ENCODE measurements at regions not wholly inside any gene's neighbourhood (a gene's known extent, or its start where the extent isn't known, plus 50 kb on each side); places are given as distances from the start of the nearest gene placed in this dataset.
"Not testable (repeated sequence)": the region's sequence is repeated elsewhere in the genome, so short reads cannot be mapped to it uniquely, and the experiment has no call there.

GRCh38 chr10:93222876-93223275 is 149.2 kb downstream of the CYP26A1 start:
- Histone ChIP-seq H3K36me3 (ENCODE audit: low read depth) (no peaks in the 10 kb centered on the region), H2AFZ (no peak overlapping the region), H3K4me3 (no peak overlapping the region), H3K27me3 (replicated peaks; ENCODE audit: insufficient read depth) (no peaks in the 10 kb centered on the region), H3K27ac (no peak overlapping the region), H3K4me1 (ENCODE audit: insufficient read depth) (no peaks in the 10 kb centered on the region), H4K20me1 (ENCODE audit: insufficient read depth) (no peaks in the 10 kb centered on the region), H3K9me3 (ENCODE audit: low read depth) (no peaks in the 10 kb centered on the region), H3K9ac (no peak overlapping the region), H3K79me2 (ENCODE audit: insufficient read depth) (no peaks in the 10 kb centered on the region), H3F3A (ENCODE audit: insufficient read depth) (no peaks in the 10 kb centered on the region), H3K4me2 (ENCODE audit: unreplicated experiment) (no peak overlapping the region), H3K9me2 (ENCODE audit: insufficient read depth) (no peaks in the 10 kb centered on the region)
- no peak for DNase-seq
- in situ Hi-C loops (cut with MboI) = no loop called here
- TF ChIP-seq EZH2phosphoT487 (IDR thresholded peaks at IDR 0.05; ENCODE audit: insufficient read depth, low read depth) (no peak), EZH2 (IDR thresholded peaks at IDR 0.05; ENCODE audit: insufficient read depth, poor library complexity, severe bottlenecking) (no peak)

DNA sequence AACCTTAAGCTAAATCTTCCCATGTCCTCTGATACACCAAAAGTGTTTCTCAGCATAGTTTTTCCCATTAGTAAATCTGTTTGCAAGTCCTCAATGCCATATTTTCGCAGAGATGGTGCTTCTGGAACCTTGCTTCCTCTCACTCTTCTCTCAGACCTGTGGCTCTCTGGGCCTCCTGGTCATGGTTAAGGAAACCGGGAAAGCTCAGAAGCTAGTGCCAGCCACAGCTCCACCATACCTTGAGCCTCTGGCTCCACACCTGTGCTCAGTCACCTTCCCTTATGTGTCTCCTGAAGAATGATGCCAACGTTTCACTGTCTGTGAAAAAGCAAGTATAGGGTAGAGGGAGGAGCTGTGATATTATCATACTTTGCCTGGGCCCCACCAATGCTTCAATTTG is 149.6 kb downstream of the CYP26A1 start:
- Histone ChIP-seq H3K9me2 (ENCODE audit: insufficient read depth) (no peaks in the 10 kb centered on the region), H3K79me2 (ENCODE audit: insufficient read depth) (no peaks in the 10 kb centered on the region), H2AFZ (no peak overlapping the region), H3K27ac (no peak overlapping the region), H3K36me3 (ENCODE audit: low read depth) (no peaks in the 10 kb centered on the region), H4K20me1 (ENCODE audit: insufficient read depth) (no peaks in the 10 kb centered on the region), H3K9ac (no peak overlapping the region), H3F3A (ENCODE audit: insufficient read depth) (no peaks in the 10 kb centered on the region), H3K4me2 (ENCODE audit: unreplicated experiment) (no peak overlapping the region), H3K9me3 (ENCODE audit: low read depth) (no peaks in the 10 kb centered on the region), H3K4me1 (ENCODE audit: insufficient read depth) (no peaks in the 10 kb centered on the region), H3K4me3 (no peak overlapping the region), H3K27me3 (replicated peaks; ENCODE audit: insufficient read depth) (no peaks in the 10 kb centered on the region)
- DNase-seq = no peak
- whole genome bisulfite sequencing, 2 experiments (ENCODE audit: low coverage in 1 of 2, low lambda C conversion rate in 2 of 2, missing lambda C conversion rate in 2 of 2) = 72 to 82% methylated on average over 3 of the region's 3 CpGs
- no peak for TF ChIP-seq EZH2 (IDR thresholded peaks at IDR 0.05; ENCODE audit: insufficient read depth, poor library complexity, severe bottlenecking)
- TF ChIP-seq EZH2phosphoT487 (IDR thresholded peaks at IDR 0.05; ENCODE audit: insufficient read depth, low read depth) = no peak
- in situ Hi-C loops (cut with MboI) = no loop called here

DNA sequence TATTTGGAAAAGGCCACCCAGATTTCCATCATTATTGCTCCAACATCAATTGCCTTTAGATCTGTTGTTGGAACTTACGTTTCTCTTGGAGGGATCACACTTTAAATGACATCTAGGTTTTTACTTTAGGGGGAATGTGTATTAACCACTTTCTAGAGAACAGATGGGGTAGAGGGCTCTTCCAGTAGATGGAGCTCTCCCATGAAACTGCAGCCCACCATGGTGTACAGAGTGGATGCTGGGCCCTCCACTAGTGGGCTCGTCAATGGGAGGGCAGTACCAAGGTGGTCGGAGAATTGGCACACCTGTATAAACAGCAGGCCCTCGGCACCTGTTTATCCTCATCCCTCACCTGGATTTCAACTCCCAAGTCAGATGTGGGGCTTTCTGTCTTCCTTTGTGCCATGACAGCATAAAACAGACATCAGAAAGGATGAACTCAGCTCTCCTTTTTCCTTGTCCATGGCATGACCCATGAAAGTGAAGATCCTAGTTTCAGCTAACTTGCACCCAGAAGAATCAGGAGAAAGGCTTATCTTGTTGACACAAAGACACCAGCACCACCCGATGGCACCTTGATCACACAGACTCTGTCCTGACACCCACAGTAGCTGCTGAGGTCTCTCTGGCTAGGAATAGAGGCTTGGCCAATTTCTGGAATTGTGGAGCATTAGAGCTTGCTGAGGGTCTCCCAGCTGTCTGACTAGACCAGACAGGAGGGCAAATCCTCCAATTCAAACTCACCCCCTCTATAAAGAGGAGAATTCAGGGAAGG is 150.5 kb downstream of the CYP26A1 start:
- WGBS, 2 experiments (ENCODE audit: low coverage in 1 of 2, low lambda C conversion rate in 2 of 2, missing lambda C conversion rate in 2 of 2) = 50 to 64% methylated on average over 5 of the region's 5 CpGs
- H3K4me1 ChIP-seq (ENCODE audit: insufficient read depth) = no peaks in the 10 kb centered on the region
- no peak overlapping the region for H3K9ac ChIP-seq
- in situ Hi-C loops (cut with MboI) = no loop called here
- no peak overlapping the region for H2AFZ ChIP-seq
- no peaks in the 10 kb centered on the region for H3K79me2 ChIP-seq (ENCODE audit: insufficient read depth)
- H3K4me2 ChIP-seq (ENCODE audit: unreplicated experiment) = no peak overlapping the region
- peak; percentile 4 for DNase-seq
- TF ChIP-seq EZH2 (IDR thresholded peaks at IDR 0.05; ENCODE audit: insufficient read depth, poor library complexity, severe bottlenecking) (no peak), EZH2phosphoT487 (IDR thresholded peaks at IDR 0.05; ENCODE audit: insufficient read depth, low read depth) (no peak)
- H3K9me3 ChIP-seq (ENCODE audit: low read depth) = no peaks in the 10 kb centered on the region
- no peaks in the 10 kb centered on the region for H3K9me2 ChIP-seq (ENCODE audit: insufficient read depth)
- H3K27me3 ChIP-seq (replicated peaks; ENCODE audit: insufficient read depth) = no peaks in the 10 kb centered on the region
- no peaks in the 10 kb centered on the region for H3K36me3 ChIP-seq (ENCODE audit: low read depth)
- no peak overlapping the region for H3K4me3 ChIP-seq
- H4K20me1 ChIP-seq (ENCODE audit: insufficient read depth) = no peaks in the 10 kb centered on the region
- H3K27ac ChIP-seq = no peak overlapping the region
- no peaks in the 10 kb centered on the region for H3F3A ChIP-seq (ENCODE audit: insufficient read depth)

GRCh38 chr10:93225938-93226337 is 152.2 kb downstream of the CYP26A1 start:
- H3K9me2 ChIP-seq (ENCODE audit: insufficient read depth) = no peaks in the 10 kb centered on the region
- in situ Hi-C loops (cut with MboI) = no loop called here
- H3K27me3 ChIP-seq (replicated peaks; ENCODE audit: insufficient read depth) = no peaks in the 10 kb centered on the region
- H3K4me3 ChIP-seq = no peak overlapping the region
- no peak overlapping the region for H3K9ac ChIP-seq
- no peak overlapping the region for H3K4me2 ChIP-seq (ENCODE audit: unreplicated experiment)
- H3K36me3 ChIP-seq (ENCODE audit: low read depth) = no peaks in the 10 kb centered on the region
- no peaks in the 10 kb centered on the region for H3K79me2 ChIP-seq (ENCODE audit: insufficient read depth)
- no peaks in the 10 kb centered on the region for H3K4me1 ChIP-seq (ENCODE audit: insufficient read depth)
- no peak overlapping the region for H3K27ac ChIP-seq
- DNase-seq = no peak
- H3F3A ChIP-seq (ENCODE audit: insufficient read depth) = no peaks in the 10 kb centered on the region
- WGBS, 2 experiments (ENCODE audit: low coverage in 1 of 2, low lambda C conversion rate in 2 of 2, missing lambda C conversion rate in 2 of 2) = 48 to 57% methylated on average over 6 of the region's 6 CpGs
- no peaks in the 10 kb centered on the region for H3K9me3 ChIP-seq (ENCODE audit: low read depth)
- TF ChIP-seq EZH2phosphoT487 (IDR thresholded peaks at IDR 0.05; ENCODE audit: insufficient read depth, low read depth) (no peak), EZH2 (IDR thresholded peaks at IDR 0.05; ENCODE audit: insufficient read depth, poor library complexity, severe bottlenecking) (no peak)
- H2AFZ ChIP-seq = no peak overlapping the region
- no peaks in the 10 kb centered on the region for H4K20me1 ChIP-seq (ENCODE audit: insufficient read depth)

- Histone ChIP-seq H3K27ac (no peak overlapping the region), H3K79me2 (ENCODE audit: insufficient read depth) (no peaks in the 10 kb centered on the region), H3K9me2 (ENCODE audit: insufficient read depth) (no peaks in the 10 kb centered on the region), H3K4me1 (ENCODE audit: insufficient read depth) (no peaks in the 10 kb centered on the region), H3F3A (ENCODE audit: insufficient read depth) (no peaks in the 10 kb centered on the region), H3K4me3 (no peak overlapping the region), H3K27me3 (replicated peaks; ENCODE audit: insufficient read depth) (no peaks in the 10 kb centered on the region), H4K20me1 (ENCODE audit: insufficient read depth) (no peaks in the 10 kb centered on the region), H3K4me2 (ENCODE audit: unreplicated experiment) (no peak overlapping the region), H3K36me3 (ENCODE audit: low read depth) (no peaks in the 10 kb centered on the region), H2AFZ (no peak overlapping the region), H3K9ac (no peak overlapping the region), H3K9me3 (ENCODE audit: low read depth) (no peaks in the 10 kb centered on the region)
- DNase-seq = no peak
- no peak for TF ChIP-seq EZH2 (IDR thresholded peaks at IDR 0.05; ENCODE audit: insufficient read depth, poor library complexity, severe bottlenecking)
- TF ChIP-seq EZH2phosphoT487 (IDR thresholded peaks at IDR 0.05; ENCODE audit: insufficient read depth, low read depth) = no peak
- 48 to 50% methylated on average over 2 of the region's 2 CpGs for WGBS, 2 experiments (ENCODE audit: low coverage in 1 of 2, low lambda C conversion rate in 2 of 2, missing lambda C conversion rate in 2 of 2)
- in situ Hi-C loops (cut with MboI) = no loop called here
Measured at GRCh38 chr10:93226619-93227018, 152.9 kb downstream of the CYP26A1 start.

DNA sequence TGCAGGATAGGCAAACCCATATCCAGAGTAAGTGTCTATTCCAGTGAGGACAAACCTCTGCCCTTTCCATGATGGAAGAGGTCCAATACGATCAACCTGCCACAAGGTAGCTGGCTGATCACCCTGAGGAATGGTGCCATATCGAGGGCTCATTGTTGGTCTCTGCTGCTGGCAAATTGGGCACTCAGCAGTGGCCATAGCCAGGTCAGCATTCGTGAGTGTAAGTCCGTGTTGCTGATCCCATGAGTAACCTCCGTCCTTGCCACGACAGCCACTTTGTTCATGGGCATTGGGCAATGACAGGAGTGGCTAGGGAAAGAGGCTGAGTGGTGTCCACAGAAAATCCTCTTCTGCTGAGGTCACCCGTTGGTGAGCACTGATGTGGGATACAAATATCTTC is 156.9 kb downstream of the CYP26A1 start:
- H3K27me3 ChIP-seq (replicated peaks; ENCODE audit: insufficient read depth); H3K9me3 ChIP-seq (ENCODE audit: low read depth); H3K9ac ChIP-seq; in situ Hi-C loops (cut with MboI); H3K9me2 ChIP-seq (ENCODE audit: insufficient read depth); H3K36me3 ChIP-seq (ENCODE audit: low read depth); H3K27ac ChIP-seq; H3F3A ChIP-seq (ENCODE audit: insufficient read depth); H3K4me1 ChIP-seq (ENCODE audit: insufficient read depth); H3K4me3 ChIP-seq; H2AFZ ChIP-seq; H4K20me1 ChIP-seq (ENCODE audit: insufficient read depth); H3K79me2 ChIP-seq (ENCODE audit: insufficient read depth); H3K4me2 ChIP-seq (ENCODE audit: unreplicated experiment); DNase-seq: not testable (repeated sequence)
- 64 to 66% methylated on average over 7 of the region's 7 CpGs for WGBS, 2 experiments (ENCODE audit: low coverage in 1 of 2, low lambda C conversion rate in 2 of 2, missing lambda C conversion rate in 2 of 2)

DNA sequence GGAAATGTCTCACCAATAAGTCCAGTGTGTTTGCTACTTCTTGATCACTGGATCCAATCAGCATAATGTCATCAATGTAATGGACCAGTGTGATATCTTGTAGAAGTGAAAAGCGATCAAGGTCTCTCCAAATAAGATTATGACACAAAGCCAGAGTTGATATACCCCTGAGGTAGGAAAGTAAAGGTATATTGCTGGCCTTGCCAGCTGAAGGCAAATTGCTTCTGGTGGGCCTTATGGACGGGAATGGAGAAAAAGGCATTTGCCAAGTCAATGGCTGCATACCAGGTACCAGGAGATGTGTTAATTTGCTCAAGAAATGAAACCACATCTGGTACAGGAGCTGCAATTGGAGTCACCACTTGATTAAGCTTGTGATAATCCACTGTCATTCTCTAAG is 158.5 kb downstream of the CYP26A1 start:
- H3K79me2 ChIP-seq (ENCODE audit: insufficient read depth); H3K4me3 ChIP-seq; H3K9me2 ChIP-seq (ENCODE audit: insufficient read depth); H3K27me3 ChIP-seq (replicated peaks; ENCODE audit: insufficient read depth); H3K27ac ChIP-seq; H3K4me2 ChIP-seq (ENCODE audit: unreplicated experiment); H3K9me3 ChIP-seq (ENCODE audit: low read depth); DNase-seq; H2AFZ ChIP-seq; H3K36me3 ChIP-seq (ENCODE audit: low read depth); in situ Hi-C loops (cut with MboI); H4K20me1 ChIP-seq (ENCODE audit: insufficient read depth); H3F3A ChIP-seq (ENCODE audit: insufficient read depth); H3K9ac ChIP-seq: not testable (repeated sequence)
- H3K4me1 ChIP-seq (ENCODE audit: insufficient read depth) = peaks cover 11% of the 10 kb centered on the region
- 42 to 47% methylated on average over 2 of the region's 2 CpGs for WGBS, 2 experiments (ENCODE audit: low coverage in 1 of 2, low lambda C conversion rate in 2 of 2, missing lambda C conversion rate in 2 of 2)
